Stimulated activated CD8-positive, alpha-beta memory T cell treated with anti-CD3 and anti-CD28 coated beads, Interleukin-7, amount 100 ng/mL, for 1 hour (primary cell): ENCODE measurements at regions not wholly inside any gene's neighbourhood (a gene's known extent, or its start where the extent isn't known, plus 50 kb on each side); places are given as distances from the start of the nearest gene placed in this dataset.
A peak's percentile ranks its signal among the peaks of the same experiment; 100 is the strongest.
"Not testable (repeated sequence)": the region's sequence is repeated elsewhere in the genome, so short reads cannot be mapped to it uniquely, and the experiment has no call there.

Experiments used
- DNase-seq, 2 donors: peaks; one replicate each; pipeline ENCODE4 v3.0.0-alpha.2; 2020; ENCODE audit warnings: low read depth in 2 of 2

DNA sequence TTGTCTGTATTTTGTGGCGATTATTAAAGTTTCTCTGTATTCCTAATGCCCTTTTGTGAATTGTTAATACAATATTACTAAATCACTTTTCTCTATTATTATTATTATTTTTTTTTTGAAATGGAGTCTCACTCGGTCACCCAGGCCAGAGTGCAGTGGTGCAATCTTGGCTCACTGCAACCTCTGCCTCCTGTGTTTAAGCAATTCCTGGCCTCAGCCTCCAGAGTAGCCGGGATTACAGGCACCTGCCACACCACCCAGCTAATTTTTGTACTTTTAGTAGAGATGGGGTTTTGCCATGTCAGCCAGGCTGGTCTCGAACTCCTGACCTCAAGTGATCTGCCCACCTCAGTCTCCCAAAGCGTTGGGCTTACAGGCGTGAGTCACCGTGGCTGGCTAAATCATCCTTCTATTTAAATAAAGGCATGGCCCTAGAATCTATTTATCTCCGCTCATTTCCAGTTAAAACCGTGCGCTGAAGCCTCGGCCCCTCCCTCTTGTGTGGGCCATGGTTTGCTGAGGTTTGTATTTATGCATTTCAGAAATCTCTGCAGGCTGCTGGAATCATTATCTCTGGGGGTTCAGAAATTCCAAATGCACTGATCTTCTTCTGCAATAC lies 1136.4 kb upstream of the TMEM132C start:
- DNase-seq, result no peak

DNA sequence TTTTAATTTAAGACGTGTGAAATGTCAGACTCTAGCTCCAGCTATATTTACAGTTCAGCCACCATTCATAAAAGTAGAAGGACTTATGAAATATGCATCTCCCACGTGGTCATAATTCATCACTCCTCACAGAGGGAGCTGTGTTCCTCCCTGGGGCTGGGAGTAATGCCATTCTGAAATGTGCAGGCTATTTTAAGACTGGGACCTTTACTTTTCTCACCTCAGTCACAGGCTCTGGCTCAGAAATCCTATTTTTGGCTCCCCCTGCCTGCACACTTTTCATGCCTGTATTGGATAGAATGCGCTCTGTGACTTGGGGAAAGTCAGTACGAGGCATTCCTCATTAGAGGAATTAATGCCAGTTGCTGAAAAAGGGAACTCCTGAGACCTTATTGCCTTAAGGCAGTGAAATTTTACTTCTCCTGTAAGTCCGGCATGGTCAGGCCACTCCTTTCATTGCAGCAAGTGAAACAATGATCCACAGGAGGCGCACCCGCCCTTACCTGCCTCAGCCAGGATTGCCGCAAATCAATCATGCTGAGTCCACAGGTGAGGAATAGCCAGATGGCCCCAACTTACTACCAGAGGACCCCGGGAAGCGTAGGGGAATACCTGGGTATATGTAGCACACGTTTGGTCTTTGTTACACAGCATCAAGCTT lies 1133.2 kb upstream of the TMEM132C start:
- DNase-seq, result no peak

DNA sequence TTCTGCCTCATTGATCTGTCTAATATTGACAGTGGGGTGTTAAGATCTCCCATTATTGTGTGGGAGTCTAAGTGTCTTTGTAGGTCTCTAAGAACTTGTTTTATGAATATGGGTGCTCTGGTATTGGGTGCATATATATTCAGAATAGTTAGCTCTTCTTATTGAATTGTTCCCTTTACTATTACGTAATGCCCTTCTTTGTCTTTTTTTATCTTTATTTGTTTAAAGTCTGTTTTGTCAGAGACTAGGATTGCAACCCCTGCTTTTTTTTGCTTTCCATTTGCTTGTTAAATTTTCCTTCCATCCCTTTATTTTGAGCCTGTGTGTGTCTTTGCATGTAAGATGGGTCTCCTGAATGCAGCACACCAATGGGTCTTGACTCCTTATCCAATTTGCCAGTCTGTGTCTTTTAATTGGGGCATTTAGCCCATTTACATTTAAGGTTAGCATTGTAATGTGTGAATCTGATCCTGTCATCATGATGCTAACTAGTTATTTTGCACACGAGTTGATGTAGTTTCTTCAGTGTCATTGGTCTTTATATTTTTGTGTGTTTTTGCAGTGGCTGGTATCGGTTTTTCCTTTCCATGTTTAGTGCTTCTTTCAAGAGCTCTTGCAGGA lies 1126.0 kb upstream of the TMEM132C start:
- DNase-seq, result not testable (repeated sequence)

DNA sequence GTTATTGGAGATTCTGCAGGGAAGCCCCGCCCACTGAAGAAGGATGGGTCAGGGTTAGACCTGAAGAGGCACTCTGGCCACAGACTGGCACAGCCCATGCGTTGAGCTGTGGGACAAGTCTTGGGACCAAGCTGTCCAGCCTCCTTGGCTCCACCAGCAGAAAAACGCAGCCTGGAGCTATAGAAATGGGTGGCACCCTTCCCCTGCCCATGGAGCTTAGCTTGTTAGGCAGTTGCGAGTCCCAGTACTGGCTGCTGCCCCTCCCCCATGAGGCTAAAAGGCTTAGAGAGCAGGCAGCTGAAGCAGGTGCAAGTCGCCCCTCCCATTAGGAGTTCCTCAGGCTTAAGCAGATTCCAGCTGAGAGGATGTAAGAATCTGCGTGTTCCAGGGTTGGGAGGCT lies 1124.0 kb upstream of the TMEM132C start:
- DNase-seq, result no peak

DNA sequence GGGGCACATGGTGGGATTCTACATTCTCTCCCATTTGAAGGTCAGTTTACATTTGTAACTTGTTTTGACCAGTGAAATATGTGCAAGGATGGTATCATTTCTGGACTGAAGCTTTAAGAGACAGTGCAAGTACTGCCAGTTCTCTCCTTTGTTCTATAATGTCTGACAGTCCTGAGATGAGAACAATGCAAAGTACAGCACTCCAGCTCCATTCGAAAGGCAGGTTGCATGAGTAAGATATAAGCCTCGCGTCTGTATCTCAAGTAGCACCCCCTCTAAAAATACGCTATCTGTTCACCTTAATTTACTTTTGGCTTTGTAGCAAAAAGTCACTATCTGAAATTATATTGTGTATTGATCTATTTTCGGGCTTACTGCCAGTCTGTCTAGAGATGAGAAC lies 1122.2 kb upstream of the TMEM132C start:
- no peak for DNase-seq

DNA sequence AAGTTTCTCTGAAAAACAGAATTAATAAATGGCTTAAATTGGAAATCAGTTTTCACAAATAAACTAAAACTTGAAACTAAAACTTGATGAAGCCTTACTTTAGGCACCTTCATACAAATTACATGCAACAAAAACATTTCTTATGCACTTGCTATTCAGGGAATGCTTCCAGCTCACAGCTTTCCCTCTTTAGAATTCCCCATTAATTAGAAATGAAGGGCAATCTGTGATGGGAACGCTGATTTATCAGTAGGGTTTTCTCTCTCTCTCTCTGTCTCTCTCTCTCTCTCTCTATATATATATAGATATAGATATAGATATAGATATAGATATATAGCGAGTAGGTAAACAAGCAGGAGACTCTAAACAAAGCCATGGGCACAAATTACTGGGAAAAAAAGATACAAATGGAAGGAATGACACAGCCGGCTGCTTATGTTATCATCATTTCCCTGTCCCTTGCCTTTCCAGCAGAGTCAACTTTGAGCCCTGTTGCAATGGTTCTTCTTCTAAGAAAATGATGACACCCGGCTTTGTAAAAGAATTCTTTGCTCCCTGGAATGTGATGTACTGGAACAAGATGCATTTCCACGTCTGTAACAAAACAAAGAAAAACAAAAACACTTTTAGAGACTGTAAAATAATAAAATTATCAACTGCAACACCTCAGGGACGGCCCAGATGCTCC lies 1121.6 kb upstream of the TMEM132C start:
- DNase-seq, result no peak

DNA sequence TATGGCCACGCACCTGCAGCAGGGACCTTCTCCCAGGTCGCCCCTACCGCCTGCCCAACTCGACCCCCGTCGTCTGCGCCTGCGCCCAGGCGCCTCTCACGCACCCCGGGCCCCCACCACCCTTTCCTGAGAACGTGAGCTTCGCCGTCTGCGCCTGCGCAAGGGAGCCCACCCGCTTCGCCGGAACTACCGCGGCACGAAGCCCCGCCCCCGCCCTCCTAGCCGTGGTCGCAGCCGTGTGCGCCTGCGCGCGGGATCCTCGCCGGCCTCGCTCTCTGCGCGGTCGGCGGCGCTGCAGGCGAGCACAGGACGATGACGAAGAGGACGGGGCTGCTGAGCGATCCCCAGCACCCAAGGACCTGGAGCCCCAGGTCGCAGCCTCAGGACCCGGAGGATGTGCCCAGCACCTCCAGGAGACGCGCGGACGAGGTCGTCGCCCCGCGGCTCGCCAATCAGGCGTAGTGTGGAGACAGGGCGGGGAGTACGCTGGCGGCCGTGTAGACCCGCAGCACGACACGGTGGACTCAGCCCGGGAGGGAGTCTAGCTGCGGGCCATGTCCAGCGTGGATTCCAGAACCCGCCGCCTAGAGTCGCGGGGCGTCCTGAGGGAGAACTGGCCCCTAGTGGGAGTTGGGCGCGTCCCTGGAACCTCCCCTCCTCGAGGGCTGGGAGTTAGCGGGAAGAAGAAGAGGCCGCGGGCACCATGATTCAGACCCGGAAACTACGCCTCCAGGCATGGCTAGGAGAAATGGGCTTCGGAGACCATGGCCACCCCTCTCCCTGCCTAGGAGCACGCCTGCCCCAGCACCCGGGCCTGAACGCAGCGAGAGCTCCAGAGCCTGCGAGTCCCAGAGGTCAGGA lies 1120.8 kb upstream of the TMEM132C start:
- peak; percentile 49 to 55 for DNase-seq

DNA sequence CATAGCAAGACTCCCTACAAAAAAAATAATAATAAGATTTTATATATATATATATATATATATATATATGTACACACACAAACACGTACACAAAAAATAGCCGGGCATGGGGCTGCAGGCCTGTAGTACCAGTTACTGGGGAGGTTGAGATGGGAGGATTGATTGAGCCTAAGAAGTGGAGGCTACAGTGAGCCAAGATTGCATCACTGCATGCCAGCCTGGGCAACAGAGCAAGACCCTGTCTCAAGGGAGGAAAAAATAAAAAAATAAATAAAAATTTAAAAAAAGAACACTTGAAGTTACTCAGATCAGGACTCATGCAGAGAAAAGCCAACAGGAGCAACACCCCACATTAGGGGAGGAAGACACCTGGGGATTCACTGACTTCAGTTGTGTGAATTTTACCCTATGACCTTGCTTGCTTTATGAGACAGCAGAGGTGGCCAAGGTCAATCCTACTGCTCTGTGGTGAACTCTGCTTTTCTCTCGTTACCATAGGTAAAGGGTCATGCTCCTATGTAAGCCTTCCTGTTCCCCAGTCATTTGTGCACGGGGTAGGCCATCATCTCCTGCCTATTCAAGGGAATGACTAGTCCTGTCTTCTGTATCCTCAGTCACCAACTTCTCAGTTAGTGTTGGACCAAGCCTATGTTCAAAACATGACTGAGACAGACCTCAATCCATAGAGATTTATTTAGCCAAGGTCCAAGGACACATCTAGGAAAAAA lies 1119.8 kb upstream of the TMEM132C start:
- no peak for DNase-seq

DNA sequence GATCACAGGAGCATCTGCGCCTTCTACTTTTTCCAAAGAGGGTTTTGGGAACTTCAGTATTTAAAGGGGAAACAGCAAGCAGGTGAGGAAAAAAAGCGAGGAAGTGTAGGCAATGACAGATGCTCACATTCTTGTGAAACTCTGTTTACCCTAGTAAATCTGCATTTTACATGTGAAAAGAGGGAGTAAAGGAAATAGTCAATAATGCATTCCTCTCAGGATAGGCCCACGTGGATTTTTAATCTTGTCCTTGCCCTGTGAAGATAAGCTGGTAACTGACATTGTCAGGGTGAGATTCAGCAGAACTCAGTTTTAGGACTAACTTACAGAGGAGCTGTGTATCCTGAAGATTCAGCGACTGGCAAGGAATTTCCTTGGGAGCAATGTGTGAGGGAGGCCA lies 1119.2 kb upstream of the TMEM132C start:
- DNase-seq, result no peak

DNA sequence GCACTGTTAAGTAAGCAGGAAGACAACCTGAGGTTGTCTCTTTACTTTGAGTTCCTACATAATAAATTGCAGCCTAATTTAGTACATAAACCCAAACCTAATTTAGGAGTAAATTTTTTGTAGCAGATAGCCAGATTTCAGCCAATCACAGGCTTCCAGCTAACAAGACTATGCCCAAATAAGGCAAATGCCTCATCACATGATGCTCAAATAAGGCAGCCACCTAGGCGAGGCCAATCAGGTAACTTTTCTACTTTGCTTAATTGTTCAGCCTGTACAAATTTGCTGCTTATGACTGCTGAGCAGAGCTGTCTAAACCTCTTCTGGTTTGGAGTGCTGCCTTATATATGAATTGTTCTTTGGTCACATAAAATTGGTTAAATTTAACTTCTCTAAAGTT lies 1118.7 kb upstream of the TMEM132C start:
- DNase-seq, result no peak

DNA sequence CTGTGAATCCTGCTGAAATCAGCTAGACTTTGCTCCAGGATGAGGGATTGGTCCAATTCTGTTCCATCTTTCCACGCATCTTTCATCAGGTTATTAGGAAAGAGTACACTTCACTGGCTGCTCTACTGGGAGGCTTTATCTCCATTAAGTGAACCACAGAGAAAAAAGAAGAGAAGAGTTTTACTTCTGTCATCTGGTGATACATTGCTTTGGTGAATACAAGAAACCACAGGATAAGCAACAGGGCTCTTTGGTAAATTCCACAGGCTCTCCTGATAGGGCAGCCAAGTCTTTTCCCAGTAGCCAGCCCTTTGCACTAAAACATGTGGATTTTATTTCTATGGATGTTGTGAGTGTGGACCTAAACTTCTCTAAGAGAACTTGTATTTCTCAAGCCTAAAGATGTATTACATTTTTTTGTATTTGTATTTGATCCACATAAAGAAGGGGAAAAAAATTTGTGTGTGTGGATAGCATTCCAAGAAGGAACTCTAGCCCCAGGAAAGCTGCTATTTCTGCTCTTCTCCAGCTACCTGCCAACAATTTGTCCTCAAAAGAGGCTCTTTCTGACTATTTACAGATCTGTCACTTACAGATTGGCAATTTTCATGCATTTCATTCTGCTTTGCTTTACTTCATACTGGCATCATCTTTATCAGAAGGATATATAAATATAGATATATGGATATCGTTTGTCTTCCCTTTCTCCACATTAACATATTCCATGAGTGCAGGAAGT lies 1117.6 kb upstream of the TMEM132C start:
- DNase-seq, result no peak

DNA sequence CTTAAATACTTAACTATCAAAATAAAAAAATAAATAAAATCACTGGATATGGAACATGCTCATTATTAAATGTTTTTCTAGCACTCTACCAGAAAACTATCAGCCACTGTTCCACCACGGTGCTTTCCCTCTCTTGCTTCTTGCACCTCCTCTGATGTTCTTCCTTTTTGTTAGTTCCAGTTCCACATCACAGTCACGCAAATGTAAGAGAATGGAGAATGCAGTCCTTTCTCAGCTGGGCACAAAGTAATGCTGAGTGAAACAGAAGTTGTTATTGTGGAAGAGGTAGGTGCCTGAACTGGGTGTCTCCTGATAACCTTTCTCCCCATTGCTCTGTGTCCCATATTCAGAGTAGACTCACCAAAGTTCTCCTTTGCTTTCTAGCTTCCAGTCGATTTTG lies 1116.9 kb upstream of the TMEM132C start:
- no peak for DNase-seq

DNA sequence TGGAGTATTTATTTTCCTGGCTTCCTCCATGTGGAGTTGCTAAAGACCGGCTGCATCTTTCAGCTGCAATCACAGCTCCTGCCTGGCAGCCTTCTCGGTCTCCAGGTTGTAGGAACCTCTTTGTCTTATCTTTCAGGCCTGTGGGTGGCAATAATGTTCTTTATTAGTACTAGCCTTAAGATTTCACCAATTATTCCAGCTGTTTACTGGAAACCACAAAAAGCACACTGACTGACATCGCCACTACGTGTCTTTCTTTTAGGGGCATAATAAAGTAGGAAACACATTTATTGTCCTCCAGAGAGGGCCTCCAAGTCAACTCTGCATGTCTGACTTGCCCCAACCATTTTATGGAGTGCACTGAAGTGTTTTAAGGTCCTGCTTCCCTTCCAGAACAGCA lies 1116.5 kb upstream of the TMEM132C start:
- DNase-seq, result no peak

DNA sequence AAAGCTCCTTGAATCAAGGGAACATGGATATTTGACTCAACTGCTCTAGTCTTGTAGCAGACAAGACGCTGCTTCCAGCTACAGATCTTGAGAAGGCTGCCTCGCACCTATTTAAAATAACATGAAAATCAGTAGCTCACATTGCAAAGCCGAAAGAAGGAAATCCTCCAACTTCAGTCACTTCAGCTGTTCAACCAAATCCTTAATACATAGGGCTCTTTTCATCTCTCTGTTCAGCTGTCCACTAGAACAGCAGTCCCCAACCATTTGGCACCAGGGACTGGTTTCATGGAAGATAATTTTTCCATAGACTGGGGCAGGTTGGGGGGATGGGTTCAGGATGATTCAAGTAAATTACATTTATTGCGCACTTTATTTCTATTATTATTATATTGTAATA lies 1116.0 kb upstream of the TMEM132C start:
- DNase-seq, result no peak

DNA sequence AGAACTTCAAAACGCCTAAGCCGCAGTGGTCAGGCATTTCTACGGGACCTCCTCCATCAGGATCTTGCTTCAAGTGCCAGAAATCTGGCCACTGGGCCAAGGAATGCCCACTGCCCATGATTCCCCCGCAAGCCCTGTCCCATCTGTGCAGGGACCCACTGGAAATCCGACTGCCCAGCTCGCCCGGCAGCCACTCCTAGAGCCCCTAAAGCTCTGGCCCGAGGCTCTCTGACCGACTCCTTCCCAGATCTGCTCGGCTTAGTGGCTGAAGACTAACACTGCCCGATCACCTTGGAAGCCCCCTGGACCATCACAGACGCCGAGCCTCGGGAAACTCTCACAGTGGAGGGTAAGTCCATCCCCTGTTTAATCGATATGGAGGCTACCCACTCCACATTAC lies 1113.0 kb upstream of the TMEM132C start:
- DNase-seq, result no peak

DNA sequence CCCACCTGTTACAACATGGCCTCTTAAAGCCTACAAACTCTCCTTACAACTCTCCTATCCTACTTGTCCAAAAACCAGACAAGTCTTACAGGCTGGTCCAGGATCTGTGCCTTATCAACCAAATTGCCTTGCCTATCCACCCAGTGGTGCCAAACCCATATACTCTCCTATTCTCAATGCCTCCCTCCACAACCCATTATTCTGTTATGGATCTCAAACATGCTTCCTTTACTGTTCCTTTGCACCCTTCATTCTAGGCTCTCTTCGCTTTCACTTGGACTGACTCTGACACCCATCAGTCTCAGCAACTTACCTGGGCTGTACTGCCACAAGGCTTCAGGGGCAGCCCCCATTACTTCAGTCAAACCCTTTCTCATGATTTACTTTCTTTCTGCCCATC lies 1112.1 kb upstream of the TMEM132C start:
- not testable (repeated sequence) for DNase-seq

DNA sequence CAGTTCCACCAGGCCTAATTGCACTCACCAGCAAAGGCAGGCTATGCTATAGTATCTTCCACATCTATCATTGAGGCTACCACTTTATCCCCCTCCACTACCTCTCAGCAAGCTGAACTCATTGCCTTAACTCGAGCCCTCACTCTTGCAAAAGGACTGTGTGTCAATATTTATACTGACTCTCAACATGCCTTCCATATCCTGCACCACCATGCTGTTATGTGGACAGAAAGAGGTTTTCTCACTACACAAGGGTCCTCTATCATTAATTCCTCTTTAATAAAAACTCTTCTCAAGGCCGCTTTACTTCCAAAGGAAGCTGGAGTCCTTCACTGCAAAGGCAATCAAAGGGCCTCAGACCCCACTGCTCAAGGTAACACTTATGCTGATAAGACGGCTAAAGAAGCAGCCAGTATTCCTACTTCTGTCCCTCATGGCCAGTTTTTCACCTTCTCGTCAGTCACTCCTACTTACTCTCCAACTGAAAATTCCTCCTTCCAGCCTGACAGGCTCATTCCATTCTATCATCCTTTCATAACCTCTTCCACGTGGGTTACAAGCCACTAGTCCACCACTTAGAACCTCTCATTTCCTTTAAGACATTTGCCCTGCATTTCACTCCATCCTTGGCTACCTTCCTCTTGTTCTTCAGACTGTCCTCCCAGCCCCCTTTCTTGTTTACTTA lies 1110.9 kb upstream of the TMEM132C start:
- DNase-seq, result not testable (repeated sequence)

DNA sequence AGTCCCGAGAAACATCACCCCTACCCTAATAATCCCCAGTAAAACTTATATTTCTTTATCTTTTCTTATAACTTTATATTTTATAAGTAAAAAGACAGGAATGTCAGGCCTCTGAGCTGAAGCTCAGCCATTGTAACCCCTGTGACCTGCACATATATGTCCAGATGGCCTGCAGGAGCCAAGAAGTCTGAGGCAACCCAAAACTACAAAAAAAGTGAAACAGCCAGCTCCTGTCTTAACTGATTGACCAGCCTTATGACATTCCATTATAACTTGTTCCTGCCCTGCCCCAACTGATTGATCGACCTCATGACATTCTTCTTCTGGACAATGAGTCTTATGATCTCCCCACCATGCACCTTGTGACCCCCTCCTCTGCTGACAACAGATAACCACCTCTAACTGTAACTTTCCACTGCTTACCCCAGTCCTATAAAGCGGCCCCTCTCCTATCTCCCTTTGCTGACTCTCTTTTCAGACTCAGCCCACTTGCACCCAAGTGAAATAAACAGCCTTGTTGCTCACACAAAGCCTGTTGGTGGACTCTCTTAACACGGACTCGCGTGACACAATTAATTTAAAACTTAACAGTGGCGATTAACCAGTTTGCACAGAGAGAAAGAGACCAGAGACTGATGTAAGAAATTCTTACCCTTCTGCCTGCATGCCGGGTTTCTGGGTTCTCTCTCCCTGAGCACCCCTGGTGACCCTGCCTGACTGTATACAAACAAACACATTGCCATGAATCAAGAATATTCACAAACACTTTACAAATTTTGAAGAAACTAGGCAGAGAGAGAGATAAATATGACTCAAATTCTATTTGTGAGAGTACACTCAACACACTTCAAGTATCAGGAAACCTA lies 1109.2 kb upstream of the TMEM132C start:
- DNase-seq, result not testable (repeated sequence)
